Ishikawa (cell line): ENCODE measurements at regions not wholly inside any gene's neighbourhood (a gene's known extent, or its start where the extent isn't known, plus 50 kb on each side); places are given as distances from the start of the nearest gene placed in this dataset.

Experiments used
- CEBPB ChIP-seq: IDR thresholded peaks from 2 replicates; pipeline ENCODE4 v1.6.1; 2012
- CREB1 ChIP-seq: IDR thresholded peaks from 2 replicates; pipeline ENCODE4 v1.6.1; 2012; ENCODE audit warnings: low read depth
- EGR1 ChIP-seq: IDR thresholded peaks from 2 replicates; pipeline ENCODE4 v1.6.1; 2012
- EP300 ChIP-seq: IDR thresholded peaks from 2 replicates; pipeline ENCODE4 v1.6.1; 2012; ENCODE audit warnings: borderline replicate concordance
- FOXM1 ChIP-seq: IDR thresholded peaks from 2 replicates; pipeline ENCODE4 v1.6.1; 2012; ENCODE audit warnings: low read depth, borderline replicate concordance
- MAX ChIP-seq: IDR thresholded peaks from 2 replicates; pipeline ENCODE4 v1.6.1; 2012
- NFIC ChIP-seq: IDR thresholded peaks from 2 replicates; pipeline ENCODE4 v1.6.1; 2012
- RAD21 ChIP-seq: IDR thresholded peaks from 2 replicates; pipeline ENCODE4 v1.6.1; 2012; ENCODE audit warnings: low read depth
- TAF1 ChIP-seq: IDR thresholded peaks from 2 replicates; pipeline ENCODE4 v1.6.1; 2012; ENCODE audit warnings: low read depth, mild to moderate bottlenecking
- TCF12 ChIP-seq: IDR thresholded peaks from 2 replicates; pipeline ENCODE4 v1.6.1; 2012; ENCODE audit warnings: low read depth
- TEAD4 ChIP-seq: IDR thresholded peaks from 2 replicates; pipeline ENCODE4 v1.6.1; 2012
- USF1 ChIP-seq: IDR thresholded peaks from 2 replicates; pipeline ENCODE4 v1.6.1; 2012
- YY1 ChIP-seq: IDR thresholded peaks from 2 replicates; pipeline ENCODE4 v1.6.1; 2012; ENCODE audit warnings: low read depth
- ZBTB7A ChIP-seq: IDR thresholded peaks from 2 replicates; pipeline ENCODE4 v1.6.1; 2012; ENCODE audit warnings: low read depth
- TF ChIP-seq, protein P1 (sequence below): IDR thresholded peaks from 2 replicates; pipeline ENCODE4 v1.6.1; 2012; ENCODE audit warnings: low read depth, mild to moderate bottlenecking

- TF ChIP-seq ZBTB7A (no peak), CREB1 (no peak)
These were observed 90.1 kb upstream of the ASB18 start for GRCh38 chr2:236354056-236354940.

DNA sequence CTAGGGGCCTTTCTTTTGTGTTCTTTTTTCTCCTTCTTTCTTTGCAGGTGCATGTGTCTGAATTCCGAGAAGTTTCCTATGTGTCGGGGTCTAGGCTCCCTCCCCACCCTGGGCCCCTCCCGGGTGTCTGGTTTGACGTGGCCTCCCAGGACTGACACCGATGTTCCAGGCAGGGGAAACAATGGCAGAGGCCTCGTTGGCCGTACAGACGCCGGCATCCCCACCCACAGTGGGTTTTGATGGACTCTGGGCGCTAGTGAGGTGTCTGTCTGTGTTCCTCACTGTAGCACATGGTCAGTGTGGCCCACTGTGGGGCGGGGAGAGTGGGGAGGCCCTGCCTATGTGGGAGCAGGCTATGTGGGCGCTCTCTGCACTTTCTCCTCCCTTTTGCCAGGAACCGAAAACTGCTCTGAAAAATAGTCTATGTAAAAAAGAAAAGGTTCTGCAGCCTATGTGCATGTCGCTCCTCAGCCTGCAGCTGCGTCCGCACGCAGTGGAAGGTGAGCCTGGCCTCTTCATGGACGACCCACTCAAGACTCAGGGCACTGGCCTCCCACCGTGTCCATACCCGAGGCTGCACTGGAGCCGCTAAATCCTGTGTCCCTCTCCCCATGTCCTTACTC, 90.9 kb upstream of the ASB18 start:
- TF ChIP-seq MAX (no peak), FOXM1 (no peak), TCF12 (no peak), USF1 (no peak), TAF1 (no peak), ZBTB7A (no peak), TEAD4 (no peak), EGR1 (no peak), YY1 (no peak), EP300 (no peak)

- TF ChIP-seq MAX = no peak
- TF ChIP-seq EP300 = no peak
- no peak for TF ChIP-seq USF1
- TF ChIP-seq EGR1 = no peak
- no peak for TF ChIP-seq RAD21
- TF ChIP-seq, protein P1, sequence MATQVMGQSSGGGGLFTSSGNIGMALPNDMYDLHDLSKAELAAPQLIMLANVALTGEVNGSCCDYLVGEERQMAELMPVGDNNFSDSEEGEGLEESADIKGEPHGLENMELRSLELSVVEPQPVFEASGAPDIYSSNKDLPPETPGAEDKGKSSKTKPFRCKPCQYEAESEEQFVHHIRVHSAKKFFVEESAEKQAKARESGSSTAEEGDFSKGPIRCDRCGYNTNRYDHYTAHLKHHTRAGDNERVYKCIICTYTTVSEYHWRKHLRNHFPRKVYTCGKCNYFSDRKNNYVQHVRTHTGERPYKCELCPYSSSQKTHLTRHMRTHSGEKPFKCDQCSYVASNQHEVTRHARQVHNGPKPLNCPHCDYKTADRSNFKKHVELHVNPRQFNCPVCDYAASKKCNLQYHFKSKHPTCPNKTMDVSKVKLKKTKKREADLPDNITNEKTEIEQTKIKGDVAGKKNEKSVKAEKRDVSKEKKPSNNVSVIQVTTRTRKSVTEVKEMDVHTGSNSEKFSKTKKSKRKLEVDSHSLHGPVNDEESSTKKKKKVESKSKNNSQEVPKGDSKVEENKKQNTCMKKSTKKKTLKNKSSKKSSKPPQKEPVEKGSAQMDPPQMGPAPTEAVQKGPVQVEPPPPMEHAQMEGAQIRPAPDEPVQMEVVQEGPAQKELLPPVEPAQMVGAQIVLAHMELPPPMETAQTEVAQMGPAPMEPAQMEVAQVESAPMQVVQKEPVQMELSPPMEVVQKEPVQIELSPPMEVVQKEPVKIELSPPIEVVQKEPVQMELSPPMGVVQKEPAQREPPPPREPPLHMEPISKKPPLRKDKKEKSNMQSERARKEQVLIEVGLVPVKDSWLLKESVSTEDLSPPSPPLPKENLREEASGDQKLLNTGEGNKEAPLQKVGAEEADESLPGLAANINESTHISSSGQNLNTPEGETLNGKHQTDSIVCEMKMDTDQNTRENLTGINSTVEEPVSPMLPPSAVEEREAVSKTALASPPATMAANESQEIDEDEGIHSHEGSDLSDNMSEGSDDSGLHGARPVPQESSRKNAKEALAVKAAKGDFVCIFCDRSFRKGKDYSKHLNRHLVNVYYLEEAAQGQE = no peak
- no peak for TF ChIP-seq ZBTB7A
- no peak for TF ChIP-seq TAF1
- no peak for TF ChIP-seq CREB1
- no peak for TF ChIP-seq CEBPB
- TF ChIP-seq YY1 = no peak
- TF ChIP-seq FOXM1 = no peak
- no peak for TF ChIP-seq TEAD4
- TF ChIP-seq TCF12 = no peak
- TF ChIP-seq NFIC = no peak
These were observed 91.7 kb upstream of the ASB18 start for GRCh38 chr2:236355911-236356310.

DNA sequence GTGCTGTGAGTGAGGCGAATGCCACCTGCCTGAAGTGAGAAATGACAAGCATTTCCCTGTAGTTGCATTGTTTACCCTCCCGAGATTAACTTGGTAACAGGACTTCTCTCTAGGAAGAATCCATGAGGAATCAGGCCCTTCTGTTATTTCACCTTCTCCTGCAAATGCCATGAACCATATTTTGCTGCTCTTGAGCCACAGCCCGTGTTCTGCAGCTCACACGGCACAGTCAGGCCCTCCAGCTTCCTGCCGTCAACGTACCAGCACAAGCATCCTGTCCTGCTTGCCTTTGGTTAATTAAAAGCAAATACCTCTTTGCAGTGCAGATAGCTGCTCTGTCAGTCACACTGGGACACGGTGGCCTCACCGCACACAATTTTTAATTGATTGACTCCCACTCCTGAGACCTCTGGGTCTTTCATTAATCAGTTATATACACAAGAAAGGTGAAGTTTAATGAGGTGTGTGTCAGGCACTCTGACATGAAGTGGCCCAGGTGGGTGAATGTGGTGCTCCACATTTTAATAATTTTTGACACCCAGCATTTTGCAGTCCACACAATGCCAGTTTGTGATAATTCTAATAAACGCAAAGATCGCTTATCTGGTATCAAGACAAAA, 95.3 kb upstream of the ASB18 start:
- TF ChIP-seq ZBTB7A (no peak), CEBPB (no peak), USF1 (no peak), RAD21 (no peak), MAX (no peak), TCF12 (no peak), EGR1 (no peak), EP300 (no peak), TEAD4 (no peak), CREB1 (no peak), FOXM1 (no peak), YY1 (no peak), TAF1 (no peak), NFIC (no peak)
- TF ChIP-seq, protein P1 = no peak

GRCh38 chr2:236360496-236360895, 96.3 kb upstream of the ASB18 start:
- TF ChIP-seq TAF1 = no peak
- no peak for TF ChIP-seq CEBPB
- TF ChIP-seq ZBTB7A = no peak
- TF ChIP-seq, protein P1 = no peak
- no peak for TF ChIP-seq EP300
- no peak for TF ChIP-seq CREB1
- no peak for TF ChIP-seq TEAD4
- TF ChIP-seq MAX = no peak
- no peak for TF ChIP-seq YY1
- TF ChIP-seq NFIC = no peak
- no peak for TF ChIP-seq EGR1
- TF ChIP-seq FOXM1 = no peak
- no peak for TF ChIP-seq TCF12
- TF ChIP-seq USF1 = no peak
- no peak for TF ChIP-seq RAD21
